Nucleus accumbens (tissue), 56 donors: ENCODE measurements at regions not wholly inside any gene's neighbourhood (a gene's known extent, or its start where the extent isn't known, plus 50 kb on each side); places are given as distances from the start of the nearest gene placed in this dataset.
A peak's percentile ranks its signal among the peaks of the same experiment; 100 is the strongest.

Experiments used
- DNase-seq, 56 donors: peaks; one replicate each; lab custom pipeline; 2025; lab: John Stamatoyannopoulos, UW

DNA sequence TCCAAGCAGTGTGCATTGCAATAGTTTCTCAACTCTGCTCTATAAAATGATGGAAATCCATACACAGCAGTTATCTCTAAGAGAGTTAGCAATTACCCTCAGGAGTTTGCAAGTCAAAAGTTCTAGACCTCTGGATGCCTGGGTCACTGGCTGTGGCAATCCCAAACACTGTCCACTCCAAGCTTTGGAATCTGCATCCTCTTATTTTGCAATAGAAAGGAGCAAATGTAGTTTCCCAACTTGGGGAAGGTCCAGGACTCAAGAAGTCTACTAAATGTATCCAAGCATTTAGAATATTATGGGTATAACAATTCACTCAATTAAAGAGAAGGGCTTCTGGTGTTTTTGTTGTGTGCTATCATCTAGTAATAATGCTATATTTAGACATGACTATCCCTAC, 131.3 kb upstream of the NRP1 start:
- DNase-seq = no peak

DNA sequence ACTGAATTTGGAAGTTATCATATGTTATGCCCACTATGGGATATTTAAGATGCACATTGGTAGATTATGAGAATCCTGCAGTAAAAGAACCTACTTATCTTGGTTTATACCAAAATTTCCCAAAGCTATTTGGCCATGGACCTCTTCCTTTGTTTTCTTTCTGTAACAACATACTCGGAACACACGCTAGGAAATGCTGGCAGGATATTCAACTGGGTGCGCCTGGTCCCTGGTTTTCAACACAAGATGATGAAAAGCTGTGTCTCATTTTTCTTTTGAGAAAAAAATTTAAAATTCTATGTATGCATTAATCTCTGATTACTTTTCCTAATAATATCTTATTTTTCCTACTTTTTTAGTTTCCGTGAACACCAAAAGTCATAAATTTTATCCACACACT, 128.5 kb upstream of the NRP1 start:
- DNase-seq = no peak

DNA sequence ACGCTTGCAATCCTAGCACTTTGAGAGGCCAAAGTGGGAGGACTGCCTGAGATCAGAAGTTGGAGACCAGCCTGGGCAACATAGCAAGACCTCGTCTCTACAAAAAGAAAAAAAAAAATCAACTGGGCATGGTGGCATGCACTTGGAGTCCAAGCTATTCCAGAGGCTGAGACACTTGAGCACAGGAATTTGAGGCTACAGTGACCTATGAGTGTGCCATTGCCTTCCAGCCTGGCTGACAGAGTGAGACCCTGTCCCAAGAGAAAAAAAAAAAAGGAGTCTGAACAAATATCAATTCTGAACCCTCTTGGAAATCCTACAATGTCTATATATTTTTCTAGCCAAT, 126.8 kb upstream of the NRP1 start:
- no peak for DNase-seq

DNA sequence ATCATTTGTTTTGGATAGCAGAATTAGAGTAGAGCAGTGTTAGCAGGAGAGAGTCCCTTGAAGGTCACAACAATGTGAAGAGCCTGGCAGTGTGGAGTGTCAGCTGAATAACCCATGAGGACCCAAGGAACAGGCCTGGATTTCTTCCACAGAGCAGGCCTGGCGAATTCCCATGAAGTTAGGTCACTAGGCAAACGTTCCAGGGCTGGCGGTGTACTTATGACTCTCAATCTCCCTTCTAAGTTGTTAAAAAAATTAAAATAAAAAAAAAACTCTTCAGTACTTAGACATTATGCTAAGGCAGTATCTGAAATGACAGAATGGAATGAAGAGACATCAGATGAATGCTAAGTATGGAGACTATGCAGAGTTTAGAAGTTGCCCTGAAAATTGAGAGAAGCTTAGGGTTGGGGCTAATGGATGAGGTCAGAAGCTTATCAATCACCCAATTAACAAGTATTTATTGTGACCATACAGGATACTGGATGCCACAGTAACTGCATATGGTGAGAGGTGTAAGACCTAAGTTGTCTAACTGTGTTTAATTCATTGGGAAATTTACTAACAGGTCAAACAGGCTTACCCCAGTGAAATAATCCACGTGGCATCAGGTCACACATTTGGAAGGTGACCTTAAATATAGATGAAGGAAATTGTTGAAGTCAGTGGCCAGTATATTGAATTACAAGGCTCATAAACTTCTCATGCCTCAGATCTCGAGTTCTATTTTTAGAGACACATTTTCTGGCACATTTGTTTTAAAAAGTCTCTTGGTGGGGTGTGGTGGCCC, 126.2 kb upstream of the NRP1 start:
- DNase-seq = peak in 5 of 56 donors; percentile 2 to 29 (median 19)

DNA sequence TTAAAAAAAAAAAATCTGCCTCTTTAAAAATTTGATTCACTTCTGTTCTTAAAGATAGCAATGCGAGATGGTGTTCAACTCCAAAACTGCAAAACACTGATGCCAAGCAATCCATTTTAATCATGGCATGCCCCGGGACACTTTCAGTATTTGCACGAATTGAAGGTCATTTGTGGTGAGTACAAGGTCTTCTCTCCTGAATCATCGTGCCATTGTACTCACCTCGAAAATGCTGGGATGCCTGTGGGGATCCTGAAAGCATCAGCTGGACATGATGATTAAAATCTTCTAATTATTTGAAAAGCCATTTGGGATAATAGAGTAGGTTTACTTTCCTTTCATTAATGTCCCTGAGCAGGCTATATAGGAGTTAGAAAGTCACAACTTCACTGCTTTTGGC, 125.1 kb upstream of the NRP1 start:
- DNase-seq = no peak

GRCh38 chr10:33455029-33455428, 120.6 kb upstream of the NRP1 start:
- DNase-seq = no peak

DNA sequence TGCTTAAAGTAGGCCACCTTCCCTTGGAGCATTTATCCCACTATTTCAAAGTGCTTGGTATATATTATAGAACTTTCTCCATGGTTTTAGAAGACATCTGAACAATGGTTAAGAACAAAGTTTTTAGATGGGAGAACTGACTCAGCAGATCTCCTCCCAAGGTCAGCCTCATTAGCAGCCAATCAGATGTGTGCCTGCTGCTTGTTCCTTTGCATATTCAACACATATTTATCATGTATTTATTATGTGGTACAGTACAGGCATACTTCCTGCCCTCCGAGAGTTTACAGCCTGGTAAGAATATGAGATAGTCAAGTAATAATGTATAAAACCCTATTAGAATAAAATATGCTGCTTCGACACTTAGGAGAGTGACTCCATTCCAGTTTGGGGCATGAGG, 120.1 kb upstream of the NRP1 start:
- DNase-seq = no peak

DNA sequence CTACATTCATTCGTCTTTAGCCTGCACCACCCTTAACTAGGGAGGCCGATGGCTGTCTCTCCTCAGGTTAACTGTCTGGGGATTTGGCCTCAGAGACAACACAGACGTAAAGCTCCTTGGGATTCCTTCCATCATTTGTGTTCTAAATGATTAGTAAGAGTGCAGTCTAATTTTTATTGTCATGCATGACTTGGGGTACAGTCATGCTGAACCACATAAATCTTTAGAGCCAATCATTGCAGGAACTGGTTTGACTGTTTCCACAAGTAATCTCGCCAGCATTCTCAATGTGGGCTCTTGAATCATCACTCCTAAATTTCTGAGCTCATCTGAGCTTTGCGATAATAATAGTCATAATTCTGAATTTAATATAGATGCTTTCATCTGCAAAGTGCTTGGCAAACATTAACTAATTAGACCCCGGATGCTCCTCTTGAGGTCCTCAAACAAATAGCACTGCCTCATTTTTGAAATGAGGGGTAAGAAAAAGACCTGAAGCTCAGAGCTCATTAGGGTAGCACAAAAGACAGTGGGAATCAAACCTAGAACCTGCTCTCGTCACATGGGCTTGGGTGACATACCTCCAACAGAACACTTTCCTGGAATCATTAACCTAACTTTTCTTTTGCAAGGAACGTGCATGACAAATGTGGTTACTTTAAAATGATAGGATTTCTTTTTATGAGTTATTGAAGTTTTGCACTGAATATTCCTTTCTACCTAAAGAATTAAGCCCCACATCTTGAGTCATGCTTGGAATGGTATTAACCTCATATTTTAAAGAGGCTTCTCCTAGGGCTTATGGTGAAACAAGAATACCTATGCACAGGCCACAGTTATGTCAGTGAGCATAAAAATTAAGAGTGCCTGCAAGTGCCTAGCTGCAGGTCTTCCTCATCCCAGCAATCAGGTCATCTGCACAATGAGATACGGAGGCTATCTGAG, 118.9 kb upstream of the NRP1 start:
- no peak for DNase-seq

DNA sequence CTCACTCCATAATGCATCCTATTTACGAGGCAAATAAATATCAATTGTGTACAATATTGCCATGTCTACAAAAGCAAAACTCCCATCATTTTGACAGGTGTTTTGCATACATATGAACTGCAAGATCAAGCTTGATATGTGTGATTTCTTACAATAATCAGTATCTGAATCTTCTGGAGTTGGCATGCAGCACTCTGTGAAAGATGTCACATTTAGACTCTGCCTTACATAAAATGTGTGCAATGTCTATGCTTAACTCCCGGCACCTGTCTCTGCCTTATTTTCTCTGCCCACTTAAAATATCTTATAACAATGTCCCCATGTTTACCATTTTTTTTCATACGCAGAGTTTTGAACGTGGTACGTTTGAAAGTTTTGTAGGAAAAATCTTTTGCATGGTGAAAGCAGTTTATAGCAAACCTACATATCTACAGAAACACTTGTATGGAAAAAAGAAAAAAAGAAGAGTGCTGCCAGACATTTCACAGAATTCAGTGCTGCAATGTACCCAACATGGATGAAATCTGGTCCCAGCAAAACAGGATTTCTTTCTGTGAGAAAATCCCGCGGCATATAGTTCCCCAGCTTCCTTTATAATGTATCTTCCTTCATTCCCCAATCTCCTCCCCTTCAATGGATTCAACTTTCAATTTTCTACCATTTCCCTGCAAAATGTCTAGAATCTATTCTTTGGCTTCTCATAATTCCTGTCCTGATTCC, 114.1 kb upstream of the NRP1 start:
- no peak for DNase-seq

DNA sequence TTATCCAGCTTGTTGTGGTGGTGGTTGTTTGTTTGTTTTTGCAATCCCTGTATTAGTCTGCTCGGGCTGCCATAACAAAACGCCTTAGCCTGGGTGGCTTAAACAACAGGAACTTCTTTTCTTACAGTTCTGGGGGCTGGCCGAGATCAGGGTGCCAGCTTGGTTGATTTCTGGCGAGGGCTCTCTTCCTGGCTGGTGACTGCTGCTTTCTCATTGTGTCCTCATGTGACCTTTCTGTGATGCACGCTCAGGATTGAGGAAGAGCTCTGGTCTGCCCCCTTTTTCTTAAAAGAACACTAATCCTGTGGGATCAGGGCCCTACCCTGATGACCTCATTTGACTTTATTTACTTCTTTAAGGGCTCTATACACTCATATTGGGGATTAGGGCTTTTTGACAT, 107.1 kb upstream of the NRP1 start:
- DNase-seq = no peak

- DNase-seq = no peak
Measured at GRCh38 chr10:33434933-33435332, 100.5 kb upstream of the NRP1 start.

GRCh38 chr10:33428682-33429081, 94.2 kb upstream of the NRP1 start:
- no peak for DNase-seq

DNA sequence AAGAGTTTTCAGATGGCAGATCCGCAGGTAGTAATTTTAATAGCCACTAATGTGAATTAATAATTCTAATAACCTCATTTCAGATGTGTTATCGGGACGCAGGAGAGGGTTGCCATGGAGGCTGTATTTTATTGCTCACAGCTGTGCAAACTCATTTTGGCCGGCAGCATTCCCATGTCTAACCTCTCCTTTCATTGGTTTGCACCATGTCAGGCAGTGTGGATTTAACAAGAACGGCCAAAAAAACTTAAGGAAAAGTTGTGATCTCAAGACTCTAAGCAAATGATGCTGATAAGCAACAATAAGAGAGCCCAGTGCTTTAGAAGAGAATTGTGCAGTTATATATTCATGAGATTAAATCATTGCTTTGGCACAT, 88.7 kb upstream of the NRP1 start:
- DNase-seq = no peak

GRCh38 chr10:33422471-33423153, 88.1 kb upstream of the NRP1 start:
- DNase-seq = no peak

GRCh38 chr10:33421789-33422462, 87.5 kb upstream of the NRP1 start:
- DNase-seq = no peak

DNA sequence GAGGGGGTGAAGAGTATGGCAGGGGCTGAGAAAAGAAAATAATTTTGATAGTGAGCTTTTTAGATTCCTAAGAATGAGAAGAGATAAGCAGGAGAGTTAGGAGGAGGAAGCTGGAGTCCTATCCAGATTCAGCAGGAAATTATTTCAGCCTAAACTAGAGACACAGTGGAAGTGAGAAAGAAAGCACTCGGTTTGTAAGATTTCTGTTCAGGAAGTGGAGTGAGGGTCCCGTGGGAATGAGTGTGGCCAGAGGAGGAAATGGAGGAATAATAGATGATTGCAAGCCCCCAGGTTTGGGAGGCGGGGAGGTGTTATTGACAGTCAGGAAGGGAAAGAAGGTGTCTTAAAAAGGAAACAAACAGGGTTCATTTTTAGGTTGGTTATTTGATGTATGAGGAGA, 84.8 kb upstream of the NRP1 start:
- DNase-seq = no peak

- no peak for DNase-seq
Measured at GRCh38 chr10:33418301-33418700, 83.8 kb upstream of the NRP1 start.

GRCh38 chr10:33416691-33417090, 82.2 kb upstream of the NRP1 start:
- no peak for DNase-seq

- DNase-seq = no peak
Measured at GRCh38 chr10:33416209-33416608, 81.7 kb upstream of the NRP1 start.

- no peak for DNase-seq
Measured at GRCh38 chr10:33414841-33415240, 80.4 kb upstream of the NRP1 start.
